ENCODE measurements at regions not wholly inside any gene's neighbourhood (a gene's known extent, or its start where the extent isn't known, plus 50 kb on each side); places are given as distances from the start of the nearest gene placed in this dataset.
A peak's percentile ranks its signal among the peaks of the same experiment; 100 is the strongest.
"Not testable (repeated sequence)": the region's sequence is repeated elsewhere in the genome, so short reads cannot be mapped to it uniquely, and the experiment has no call there.

- ATAC-seq (no peak), DNase-seq (ENCODE audit: missing footprints) (no peak)
- intact Hi-C loops (cut with DNase I): loop anchor here (10.0 kb wide), 1 partner anchor 582 kb away; no protein-coding TSS in a partner anchor
Measured at GRCh38 chr7:26083113-26083512, 68.9 kb upstream of the NFE2L3 start.

- DNase-seq (ENCODE audit: missing footprints): no peak
- intact Hi-C loops (cut with DNase I): loop anchor here (10.0 kb wide), 1 partner anchor 580 kb away; no protein-coding TSS in a partner anchor
Measured at GRCh38 chr7:26084418-26084817, 67.6 kb upstream of the NFE2L3 start.

GRCh38 chr7:26085771-26086170 lies 66.2 kb upstream of the NFE2L3 start:
- intact Hi-C loops (cut with DNase I): loop anchor here (10.0 kb wide), 1 partner anchor 579 kb away; no protein-coding TSS in a partner anchor
- DNase-seq (ENCODE audit: missing footprints): no peak
- ATAC-seq: no peak

More at GRCh38 chr7:26084418-26084817, 67.6 kb upstream of the NFE2L3 start:
- no peak for ATAC-seq

- intact Hi-C loops (cut with DNase I): loop anchor here (10.0 kb wide), 1 partner anchor 577 kb away; no protein-coding TSS in a partner anchor
- DNase-seq (ENCODE audit: missing footprints) (no peak), ATAC-seq (no peak)
Measured at GRCh38 chr7:26087321-26088091, 64.5 kb upstream of the NFE2L3 start.

GRCh38 chr7:26089469-26089868 lies 62.5 kb upstream of the NFE2L3 start:
- not testable (repeated sequence) for DNase-seq (ENCODE audit: missing footprints); ATAC-seq
- intact Hi-C loops (cut with DNase I): loop anchor here (10.0 kb wide), 1 partner anchor 575 kb away; no protein-coding TSS in a partner anchor

- ATAC-seq (no peak), DNase-seq (ENCODE audit: missing footprints) (no peak)
- intact Hi-C loops (cut with DNase I): loop anchor here (2.0 kb wide), 1 partner anchor 276 kb away; no protein-coding TSS in a partner anchor
Measured at GRCh38 chr7:26090927-26091519, 61.0 kb upstream of the NFE2L3 start.

GRCh38 chr7:26091933-26092332 lies 60.1 kb upstream of the NFE2L3 start:
- ATAC-seq: no peak
- no peak for DNase-seq (ENCODE audit: missing footprints)
- intact Hi-C loops (cut with DNase I): loop anchor here (2.0 kb wide), 1 partner anchor 275 kb away; no protein-coding TSS in a partner anchor

GRCh38 chr7:26093023-26093422 lies 59.0 kb upstream of the NFE2L3 start:
- intact Hi-C loops (cut with DNase I): no loop called here
- DNase-seq (ENCODE audit: missing footprints) (no peak), ATAC-seq (no peak)

GRCh38 chr7:26096136-26096535 lies 55.9 kb upstream of the NFE2L3 start:
- DNase-seq (ENCODE audit: missing footprints): no peak
- no peak for ATAC-seq
- intact Hi-C loops (cut with DNase I): no loop called here

GRCh38 chr7:26097837-26098668 lies 53.9 kb upstream of the NFE2L3 start:
- intact Hi-C loops (cut with DNase I): no loop called here
- DNase-seq (ENCODE audit: missing footprints) (no peak), ATAC-seq (no peak)

GRCh38 chr7:26099236-26099635 lies 52.8 kb upstream of the NFE2L3 start:
- ATAC-seq (no peak), DNase-seq (ENCODE audit: missing footprints) (no peak)
- intact Hi-C loops (cut with DNase I): no loop called here

GRCh38 chr7:26100406-26101339 lies 51.3 kb upstream of the NFE2L3 start:
- intact Hi-C loops (cut with DNase I): no loop called here
- DNase-seq (ENCODE audit: missing footprints) (no peak), ATAC-seq (peak; percentile 39)

GRCh38 chr7:26101361-26102151 lies 50.4 kb upstream of the NFE2L3 start:
- DNase-seq (ENCODE audit: missing footprints): no peak
- intact Hi-C loops (cut with DNase I): no loop called here

GRCh38 chr7:26102176-26102575 lies 49.8 kb upstream of the NFE2L3 start:
- no peak for DNase-seq (ENCODE audit: missing footprints)
- ATAC-seq: no peak
- intact Hi-C loops (cut with DNase I): no loop called here

More at GRCh38 chr7:26101361-26102151, 50.4 kb upstream of the NFE2L3 start:
- ATAC-seq: no peak

Measured in Right ventricle myocardium inferior (tissue), 1 donor.